Islet of Langerhans (tissue), 1 donor: ENCODE measurements at regions not wholly inside any gene's neighbourhood (a gene's known extent, or its start where the extent isn't known, plus 50 kb on each side); places are given as distances from the start of the nearest gene placed in this dataset.

Source experiments
- FAIRE-seq: peaks from one replicate; lab custom pipeline; 2011; peaks lifted over from hg19 to GRCh38; lab: Jason Lieb, UNC

DNA sequence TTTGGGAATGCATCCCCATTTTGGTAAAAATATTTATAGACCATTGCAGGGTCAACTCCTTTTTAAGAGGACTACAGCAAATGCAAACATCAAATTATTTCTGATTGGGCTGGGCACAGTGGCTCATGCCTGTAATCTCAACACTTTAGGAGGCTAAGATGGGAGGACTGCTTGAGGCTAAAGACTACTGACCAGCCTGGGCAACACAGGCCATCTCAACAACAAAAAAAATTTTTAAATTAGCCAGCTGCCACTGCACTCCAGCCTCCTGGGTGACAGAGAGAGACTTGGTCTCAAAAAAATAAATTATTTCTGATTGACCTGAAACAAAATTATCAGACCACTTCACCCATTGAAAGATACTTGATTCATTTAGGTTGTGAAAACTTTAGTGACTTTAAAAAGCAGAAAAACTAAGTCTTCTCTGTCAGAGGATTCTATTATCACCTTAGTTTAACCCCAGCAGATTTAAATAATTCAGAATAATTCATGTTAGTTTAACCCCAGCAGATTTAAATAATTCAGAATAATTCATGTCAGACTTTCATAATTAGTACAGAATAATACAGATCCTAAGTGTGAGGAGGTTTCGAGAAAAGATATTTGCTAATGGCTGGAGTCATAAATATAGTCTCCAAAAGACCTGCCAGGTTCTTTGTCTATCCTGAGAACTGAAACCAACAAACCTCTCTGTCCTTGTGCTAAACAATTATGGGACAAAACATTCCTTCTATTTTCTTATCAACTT is 183.6 kb upstream of the STT3B start:
- FAIRE-seq, result peak; percentile 76

DNA sequence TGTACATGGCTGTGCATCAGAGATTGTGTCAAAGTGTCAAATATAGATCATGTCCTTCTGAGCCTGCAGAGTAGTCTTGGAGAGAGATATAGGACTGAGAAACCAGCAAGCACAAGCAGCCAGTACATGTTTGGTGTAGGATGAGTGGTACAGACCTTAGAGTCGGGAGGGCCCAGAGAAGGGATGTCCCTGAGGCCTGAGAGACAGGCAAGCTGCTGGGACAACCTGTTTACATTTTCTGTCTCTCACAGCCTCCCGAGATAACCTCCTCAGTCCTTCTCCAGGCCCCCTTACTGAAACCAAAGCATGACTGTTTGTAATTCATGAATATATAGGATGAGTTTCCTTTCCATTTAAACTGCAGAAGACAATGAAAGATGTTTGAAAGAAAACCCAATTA is 182.4 kb upstream of the STT3B start:
- FAIRE-seq, result no peak

DNA sequence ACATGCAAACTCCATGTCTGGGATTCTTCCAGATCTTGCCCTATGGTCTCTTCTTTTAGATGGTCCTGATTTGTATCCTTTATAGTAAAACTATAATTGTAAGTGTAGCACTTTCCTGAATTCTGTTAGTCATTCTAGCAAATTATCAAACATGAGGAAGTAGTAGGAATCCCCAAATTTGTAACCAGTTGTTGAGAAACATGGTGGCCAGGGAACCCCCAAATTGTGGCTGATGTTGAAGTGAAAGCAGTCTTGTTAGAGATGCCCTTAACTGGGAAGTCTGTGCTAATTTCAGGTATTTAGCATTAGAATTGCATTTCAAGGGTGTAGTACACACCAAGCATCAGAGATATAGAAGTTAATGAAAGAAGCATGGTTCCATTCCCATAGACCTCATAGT is 180.4 kb upstream of the STT3B start:
- no peak for FAIRE-seq

DNA sequence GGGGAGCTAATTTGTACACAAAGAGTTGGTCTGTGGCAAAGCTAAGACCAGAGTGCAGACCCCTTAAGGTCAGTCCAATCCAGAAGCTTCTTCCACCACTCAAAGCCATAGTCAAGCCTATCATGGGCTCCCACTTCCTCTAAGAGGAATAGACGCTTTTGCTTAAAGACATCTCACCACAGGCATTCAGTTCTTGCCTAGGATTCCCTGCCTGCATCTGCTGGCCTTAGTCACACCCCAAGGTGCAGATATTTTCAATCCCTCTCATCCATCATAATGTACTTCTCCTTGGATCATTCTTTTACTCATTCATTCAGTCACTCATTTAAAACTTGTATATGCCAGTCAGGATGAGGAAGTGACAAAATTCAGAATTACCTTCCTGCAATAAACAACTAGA is 179.6 kb upstream of the STT3B start:
- FAIRE-seq, result no peak

DNA sequence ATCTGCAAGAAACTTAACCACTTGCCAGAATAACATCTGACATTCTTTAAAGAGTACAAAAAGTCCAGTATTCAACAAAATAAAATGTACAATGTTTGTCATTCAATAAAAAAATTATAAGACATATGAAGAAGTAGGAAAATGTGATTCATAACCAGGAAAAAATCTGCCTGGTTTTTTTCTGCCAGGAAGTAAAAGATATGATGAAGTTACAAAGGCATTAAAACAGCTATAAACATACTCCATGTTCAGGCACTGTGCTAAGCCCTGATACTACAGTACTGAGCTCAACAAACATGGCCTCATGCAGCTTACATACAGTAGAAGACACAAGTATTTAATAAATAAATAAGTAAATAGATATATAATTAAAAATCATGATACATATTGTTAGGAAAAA is 178.4 kb upstream of the STT3B start:
- no peak for FAIRE-seq

DNA sequence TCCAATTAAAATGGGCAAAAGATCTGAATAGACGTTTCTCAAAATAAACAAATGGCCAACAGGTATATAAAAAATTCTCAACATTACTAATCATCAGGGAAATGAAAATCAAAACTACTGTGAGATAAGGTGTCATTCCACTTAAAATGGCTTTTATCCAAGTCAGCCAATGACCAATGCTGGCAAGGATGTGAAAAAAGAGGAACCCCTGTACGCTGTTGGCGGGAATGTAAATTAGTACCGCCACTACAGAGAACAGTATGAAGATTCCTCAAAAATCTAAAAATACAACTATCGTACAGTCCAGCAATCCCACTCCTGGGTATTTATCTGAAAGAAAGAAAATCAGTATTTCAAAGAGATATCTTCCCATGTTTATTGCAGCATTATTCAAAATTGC is 176.9 kb upstream of the STT3B start:
- no peak for FAIRE-seq

DNA sequence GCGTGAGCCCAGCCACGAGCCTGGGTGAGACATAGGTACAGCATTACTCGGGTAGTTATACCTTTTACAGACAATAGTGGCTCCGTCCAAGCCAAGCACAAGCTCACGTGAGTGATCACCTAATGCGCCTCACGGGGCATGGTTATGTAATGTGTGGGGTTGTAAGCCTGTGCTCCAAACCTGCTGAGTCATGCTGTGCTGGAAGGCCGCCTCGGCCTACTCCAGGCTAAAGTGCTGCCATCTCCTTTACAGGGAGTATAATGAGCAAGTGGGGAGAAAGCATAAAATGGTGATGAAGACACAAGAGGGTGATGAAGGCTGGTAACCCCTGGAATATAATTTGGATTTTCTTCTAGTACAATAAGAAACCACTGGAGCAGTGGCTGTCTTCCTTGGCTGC is 175.8 kb upstream of the STT3B start:
- no peak for FAIRE-seq

DNA sequence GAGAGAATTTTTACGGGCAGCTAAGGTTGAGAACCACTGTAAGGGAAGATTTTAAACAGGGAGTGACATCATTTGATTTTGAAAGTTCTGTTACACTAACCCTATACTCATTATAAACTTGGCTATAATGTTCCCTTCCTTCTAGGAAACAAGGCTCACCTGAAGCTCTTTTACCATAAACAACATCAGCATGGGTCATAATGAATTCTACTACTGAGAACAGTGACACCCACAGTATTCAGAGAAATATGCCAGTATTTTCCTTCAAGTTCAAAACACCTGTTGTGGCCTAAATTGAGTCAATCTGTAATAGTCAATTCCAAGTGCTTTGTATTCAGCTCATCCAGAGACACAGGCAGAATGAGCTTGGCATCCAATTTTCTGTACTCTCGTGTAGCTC is 175.3 kb upstream of the STT3B start:
- FAIRE-seq, result no peak

DNA sequence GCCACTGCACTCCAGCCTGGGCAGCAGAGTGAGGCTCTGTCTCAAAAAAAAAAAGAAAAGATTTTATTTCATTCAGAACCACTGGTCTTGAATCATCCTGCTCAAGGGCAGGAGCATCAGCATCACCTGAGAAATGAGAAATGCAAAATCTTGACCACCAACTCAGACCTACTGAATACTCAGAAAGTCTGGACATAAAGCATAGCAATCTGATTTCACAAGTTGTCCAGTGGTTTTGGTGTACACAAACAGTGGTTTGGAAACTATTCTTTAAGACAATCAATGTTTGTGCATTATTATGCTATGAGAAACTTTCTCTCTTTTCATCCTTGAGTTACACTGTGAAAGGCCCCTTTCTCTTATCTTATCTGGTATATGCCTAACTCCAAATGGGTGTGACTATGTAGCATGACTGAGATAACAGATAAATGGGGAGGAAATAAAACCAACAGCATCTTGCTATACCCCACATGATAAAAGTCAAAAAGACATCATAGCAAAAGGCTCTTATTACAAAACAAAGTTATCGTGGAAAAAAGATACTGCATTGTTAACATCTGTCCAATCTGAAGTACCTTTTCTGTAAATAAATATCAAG is 174.2 kb upstream of the STT3B start:
- no peak for FAIRE-seq

DNA sequence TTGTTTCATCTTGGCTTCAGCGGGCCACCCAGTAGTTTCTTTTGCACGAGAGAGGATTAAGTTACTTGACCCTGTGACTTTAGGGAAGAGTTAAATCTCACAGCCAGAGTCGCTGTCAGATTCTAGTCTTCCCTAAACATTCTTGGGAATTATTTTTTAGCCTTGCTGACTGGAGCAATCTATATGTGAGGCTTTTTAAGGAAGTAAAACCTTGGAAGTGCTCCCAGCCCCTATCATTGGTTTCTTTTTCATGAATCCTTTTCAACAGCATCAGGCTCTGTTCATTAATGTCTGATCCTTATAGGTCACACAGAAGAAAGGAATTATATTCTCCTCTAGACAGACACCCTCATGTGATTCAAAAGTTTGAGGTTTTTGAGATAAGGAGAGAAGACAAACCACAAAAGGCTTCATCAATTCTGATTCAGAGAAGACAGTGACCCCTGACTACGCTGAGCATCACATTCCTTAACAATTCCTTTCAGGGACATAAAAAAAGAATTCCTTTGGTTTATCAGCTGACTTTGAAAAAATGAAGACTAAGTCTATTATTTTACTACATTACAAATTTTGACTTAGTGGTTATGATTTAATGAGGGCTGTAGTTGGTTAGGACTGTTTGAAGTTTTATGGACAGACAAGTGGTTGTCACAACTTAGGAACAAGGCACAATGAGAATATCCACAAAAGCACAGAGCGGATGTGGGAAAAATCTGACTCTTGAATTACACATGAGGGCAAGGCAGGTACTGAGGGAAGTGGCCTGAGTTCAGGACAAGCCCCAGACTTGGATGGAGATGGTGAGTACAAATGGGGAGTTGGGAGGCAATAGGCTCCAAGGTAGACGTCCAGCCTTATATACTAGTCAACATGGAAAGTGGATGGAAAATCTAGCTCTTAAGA is 171.1 kb upstream of the STT3B start:
- no peak for FAIRE-seq

DNA sequence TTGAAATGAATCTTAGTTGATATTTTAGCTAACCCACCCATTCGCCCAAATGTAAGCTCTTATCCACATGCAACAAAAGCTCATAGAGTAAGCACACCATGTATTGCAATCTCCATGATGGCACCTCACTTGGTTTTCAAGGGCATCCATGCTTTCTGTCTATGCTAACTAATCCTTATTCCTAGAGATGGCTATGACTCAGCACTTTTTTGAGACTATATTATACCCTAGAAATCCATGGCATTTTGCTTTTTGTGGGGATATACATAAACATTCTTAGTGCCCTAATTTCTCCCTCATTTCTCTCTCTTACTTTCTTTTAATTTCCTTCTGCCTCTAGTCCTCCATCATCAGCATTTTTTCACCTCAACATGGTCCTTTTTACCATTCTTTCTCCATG is 168.5 kb upstream of the STT3B start:
- no peak for FAIRE-seq

DNA sequence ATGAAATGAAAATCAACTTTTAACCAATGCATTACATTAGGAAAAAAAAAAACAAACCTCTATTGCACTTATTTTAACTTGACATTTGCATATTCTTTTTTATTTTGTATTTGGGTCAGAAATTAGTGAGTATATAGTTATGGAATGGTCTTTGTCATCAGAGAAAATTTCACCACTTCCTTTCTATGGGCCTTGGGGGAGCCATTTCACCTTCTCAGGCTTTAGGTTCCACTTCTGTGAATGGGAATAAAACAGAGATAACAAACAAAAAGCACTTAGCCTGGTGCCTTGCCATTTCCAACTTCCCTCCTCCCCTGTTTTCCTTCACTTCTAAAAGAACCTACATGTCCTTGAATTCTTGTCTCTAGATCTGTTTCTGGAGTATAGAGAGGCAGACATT is 168.0 kb upstream of the STT3B start:
- no peak for FAIRE-seq

DNA sequence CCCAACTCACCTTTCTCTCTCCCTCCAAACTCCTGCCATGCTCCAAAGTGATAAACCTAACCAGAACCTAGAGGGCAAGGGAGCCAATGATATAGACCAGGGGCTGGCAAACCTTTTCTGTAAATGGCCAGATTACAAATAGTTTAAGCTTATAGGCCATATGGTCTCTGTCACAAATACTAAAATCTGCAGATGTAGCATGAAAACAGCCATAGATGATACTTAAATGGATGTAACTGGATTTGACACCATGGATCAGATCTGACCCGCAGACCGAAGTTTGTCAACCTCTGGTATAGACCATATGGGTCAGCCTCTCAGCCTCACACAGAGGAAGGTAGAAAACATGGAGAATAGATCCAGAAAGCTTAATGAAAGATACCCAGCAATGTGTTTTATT is 165.2 kb upstream of the STT3B start:
- FAIRE-seq, result no peak

DNA sequence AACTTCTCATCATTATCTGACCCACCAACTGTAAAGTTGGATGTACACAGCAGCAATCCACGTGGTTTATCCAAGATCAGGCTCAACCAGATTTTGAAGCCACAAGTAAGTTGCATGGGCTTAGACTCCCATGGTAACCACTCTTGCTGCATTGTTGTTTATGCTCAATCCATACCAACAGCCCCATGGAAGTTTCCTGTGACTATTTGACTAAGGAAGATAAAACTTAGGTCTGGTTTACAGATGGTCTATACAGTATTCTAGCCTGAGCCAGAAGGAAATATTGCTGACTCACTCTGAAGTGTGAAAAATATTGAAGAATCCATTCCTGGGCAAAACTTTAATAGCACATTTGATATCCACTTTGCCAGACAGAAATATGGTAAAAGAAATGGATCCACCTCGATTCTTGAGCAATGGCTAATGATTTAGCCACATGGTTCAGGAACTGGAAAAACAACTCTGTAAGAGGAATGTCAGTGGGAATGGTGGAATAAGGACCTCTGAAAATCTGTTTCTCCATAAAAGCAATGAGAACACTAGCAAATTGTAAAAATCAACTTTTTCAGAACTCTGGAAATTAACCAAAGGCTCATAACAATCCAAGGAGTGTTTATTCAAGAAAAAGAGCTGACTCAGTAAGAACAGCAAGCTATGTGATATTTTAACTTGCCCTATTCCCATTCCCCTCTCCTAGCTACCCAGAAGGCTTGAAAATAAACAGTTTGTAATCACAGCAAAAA is 162.9 kb upstream of the STT3B start:
- no peak for FAIRE-seq

DNA sequence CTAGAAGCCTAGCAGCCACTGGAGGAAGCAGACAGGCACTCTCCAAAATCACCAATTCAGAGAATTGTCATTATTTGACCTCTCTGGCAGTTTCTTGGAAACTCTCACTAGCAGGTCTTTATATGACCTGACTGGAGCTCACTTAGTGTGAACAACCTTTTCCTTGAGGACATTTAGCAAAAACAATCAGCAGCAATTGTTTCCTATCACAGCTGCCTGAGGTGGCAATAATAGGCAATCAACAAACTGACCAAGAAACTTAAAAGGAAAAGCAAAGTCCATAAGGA is 162.4 kb upstream of the STT3B start:
- no peak for FAIRE-seq

DNA sequence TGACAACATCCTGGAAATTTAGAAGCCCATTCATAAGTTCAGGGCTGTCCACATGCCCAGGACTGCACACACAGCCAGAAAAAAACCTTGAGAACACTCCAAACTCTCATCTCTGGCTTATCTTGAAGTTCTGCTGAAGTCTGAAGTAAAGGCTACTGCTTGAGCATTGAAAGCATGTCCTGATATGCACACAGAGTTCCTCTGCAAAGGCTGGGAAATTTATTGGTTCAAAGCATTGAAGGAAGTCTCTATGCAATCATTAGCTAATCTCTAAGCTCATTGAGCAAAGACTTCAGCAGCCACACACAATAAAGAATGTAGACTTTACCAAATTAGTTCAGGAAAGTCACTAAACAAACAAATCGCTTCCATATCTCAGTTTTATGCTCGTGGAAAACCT is 162.0 kb upstream of the STT3B start:
- FAIRE-seq, result no peak

DNA sequence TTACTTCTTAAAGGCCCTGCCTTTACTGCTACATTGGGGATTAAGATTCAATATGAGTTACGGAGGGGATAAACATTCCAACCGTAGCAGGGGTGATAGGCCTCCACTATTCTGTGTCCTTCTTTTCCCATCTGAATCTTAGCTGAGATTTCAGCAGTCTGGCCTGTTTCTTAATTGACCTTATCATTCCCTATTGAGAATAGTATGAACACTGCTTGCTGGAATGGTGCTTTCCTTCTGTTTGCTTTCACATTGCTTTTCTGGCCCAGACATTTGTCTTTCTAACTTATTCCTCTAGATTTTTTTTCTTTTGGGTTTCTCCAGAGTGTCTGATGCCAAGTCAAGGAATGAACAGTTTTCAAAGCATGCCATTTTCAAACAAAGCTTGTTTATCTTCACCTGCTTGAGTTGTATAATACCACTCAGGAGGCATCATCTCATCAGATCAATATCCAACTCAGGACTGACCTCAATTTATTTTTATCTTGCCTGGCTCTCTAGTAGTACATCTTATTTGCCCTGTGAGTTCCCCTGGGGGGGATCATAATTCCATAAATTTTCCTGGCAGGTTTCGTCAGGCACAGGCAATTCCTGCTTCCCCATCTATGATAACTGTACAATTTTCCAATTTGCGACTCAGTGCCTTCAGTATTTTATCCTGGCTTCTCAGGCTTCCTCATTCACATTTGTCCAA is 161.1 kb upstream of the STT3B start:
- no peak for FAIRE-seq

DNA sequence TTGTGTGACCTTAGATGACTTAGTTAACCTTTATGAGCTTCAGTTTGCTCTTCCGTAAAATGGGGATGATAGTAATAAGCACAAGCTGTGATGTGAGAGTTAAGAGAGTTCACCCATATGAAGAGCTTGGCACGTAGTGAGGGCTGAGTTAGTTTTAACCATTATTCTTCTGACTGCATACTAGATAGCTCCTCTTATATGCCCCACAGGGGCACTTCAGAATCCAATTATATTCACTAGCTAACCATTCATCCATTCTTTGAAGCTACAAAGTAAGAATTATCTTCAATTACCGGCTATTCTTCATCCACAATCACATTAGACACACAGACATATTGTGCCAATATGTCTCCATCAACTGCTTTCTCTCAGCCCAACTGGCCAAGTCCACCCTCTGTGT is 159.0 kb upstream of the STT3B start:
- FAIRE-seq, result no peak

DNA sequence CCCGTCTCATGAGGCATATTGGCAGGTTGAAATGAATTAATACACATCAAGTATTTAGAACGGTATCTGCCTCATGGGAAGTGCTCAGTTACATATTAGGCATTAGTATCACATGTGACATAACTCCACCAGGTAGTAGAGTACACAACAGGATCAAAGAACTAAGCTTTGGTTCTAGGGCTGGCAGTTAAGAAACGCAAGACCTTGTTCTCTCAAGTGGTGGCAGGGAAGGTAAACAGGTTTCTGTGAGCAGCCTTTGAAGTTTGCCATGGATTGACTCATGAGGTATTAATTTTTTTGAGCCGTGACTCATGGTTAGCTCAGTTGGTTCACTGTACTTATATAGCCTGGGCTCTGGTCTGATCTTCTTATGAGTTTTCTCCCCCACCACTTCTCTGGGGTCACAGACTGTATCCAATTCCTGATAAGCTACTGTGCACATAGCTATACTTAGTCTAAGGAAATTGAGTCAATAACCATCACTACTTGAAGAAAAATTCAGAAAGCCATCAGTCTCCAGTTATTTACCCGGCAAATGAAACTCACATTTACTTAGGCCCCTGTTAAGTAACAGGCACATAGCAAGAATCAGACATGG is 155.6 kb upstream of the STT3B start:
- FAIRE-seq, result peak; percentile 36

DNA sequence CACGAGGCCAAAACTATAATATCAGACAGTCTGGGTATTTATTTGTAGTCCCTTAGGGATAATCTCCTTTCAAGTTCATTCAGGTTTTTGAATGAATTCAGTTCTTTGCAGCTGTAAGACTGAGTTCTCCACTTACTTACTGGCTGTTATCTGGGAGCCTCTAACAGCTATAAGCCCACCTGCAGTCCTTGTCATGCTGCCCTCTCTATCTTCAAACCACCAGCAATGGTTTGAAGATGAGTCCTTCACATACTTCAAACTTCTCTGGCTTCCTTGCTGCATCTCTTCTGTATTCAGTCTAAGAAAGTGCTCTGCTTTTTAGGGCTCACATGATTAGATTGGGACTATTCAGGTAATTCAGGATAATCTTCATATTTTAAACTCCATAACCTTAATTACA is 154.5 kb upstream of the STT3B start:
- FAIRE-seq, result no peak

DNA sequence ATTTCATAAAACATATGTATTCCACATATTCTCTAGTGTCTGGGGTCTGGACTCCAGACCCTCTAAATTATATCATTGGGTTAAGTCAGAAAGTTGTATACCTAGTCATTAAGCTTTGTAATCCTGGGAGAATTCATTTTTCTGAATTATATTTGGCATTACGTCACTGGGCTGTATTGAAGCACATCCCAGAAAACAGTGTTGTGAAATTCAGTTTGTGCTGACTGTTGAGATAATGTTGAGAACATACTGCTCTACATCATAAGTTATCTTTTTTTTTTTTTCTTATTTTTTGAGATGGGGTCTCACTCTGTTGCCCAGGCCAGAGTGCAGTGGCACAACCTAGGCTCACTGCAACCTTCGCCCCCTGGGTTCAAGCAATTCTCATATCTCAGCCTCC is 153.1 kb upstream of the STT3B start:
- FAIRE-seq, result no peak

DNA sequence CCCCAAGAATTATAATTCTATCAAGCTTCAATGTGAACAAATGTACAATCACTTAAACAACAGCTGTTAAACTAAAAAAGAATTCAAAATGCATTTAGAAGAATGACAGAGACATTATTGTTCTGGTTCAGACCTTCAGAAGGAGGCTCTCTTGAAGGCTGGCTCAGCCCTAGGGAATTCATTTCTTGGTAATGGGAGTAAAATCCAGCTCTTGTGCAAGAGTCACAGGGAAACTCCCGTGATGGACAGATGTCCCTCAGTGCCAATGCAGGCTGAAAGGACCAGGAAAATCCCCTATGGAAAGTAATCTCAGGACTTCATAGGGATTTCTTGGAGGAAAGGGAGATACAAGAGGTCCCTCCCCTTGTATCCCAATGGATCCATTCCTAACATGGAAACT is 149.9 kb upstream of the STT3B start:
- FAIRE-seq, result no peak
